ENCODE measurements at regions not wholly inside any gene's neighbourhood (a gene's known extent, or its start where the extent isn't known, plus 50 kb on each side); places are given as distances from the start of the nearest gene placed in this dataset.

DNA sequence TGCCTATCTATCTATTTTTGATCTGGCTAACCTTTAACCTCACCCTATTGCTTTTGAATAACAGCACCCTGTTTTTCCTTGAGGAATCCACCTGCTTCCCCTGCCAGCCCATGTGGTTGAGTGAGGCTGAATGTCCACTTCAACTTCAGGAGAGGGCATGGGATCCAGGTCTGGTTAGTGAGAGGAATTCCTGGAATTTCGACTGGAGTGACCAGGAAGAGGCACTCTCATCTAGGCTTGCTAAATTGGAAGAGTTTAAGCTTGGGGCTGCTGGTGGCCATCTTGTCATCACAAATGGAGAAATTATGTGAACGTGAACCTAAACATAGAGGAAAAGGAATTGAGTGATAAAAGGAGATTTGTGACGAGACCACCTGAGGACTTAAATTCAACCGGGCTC, 322.1 kb downstream of the OSTF1 start:
- TF ChIP-seq, protein P1, sequence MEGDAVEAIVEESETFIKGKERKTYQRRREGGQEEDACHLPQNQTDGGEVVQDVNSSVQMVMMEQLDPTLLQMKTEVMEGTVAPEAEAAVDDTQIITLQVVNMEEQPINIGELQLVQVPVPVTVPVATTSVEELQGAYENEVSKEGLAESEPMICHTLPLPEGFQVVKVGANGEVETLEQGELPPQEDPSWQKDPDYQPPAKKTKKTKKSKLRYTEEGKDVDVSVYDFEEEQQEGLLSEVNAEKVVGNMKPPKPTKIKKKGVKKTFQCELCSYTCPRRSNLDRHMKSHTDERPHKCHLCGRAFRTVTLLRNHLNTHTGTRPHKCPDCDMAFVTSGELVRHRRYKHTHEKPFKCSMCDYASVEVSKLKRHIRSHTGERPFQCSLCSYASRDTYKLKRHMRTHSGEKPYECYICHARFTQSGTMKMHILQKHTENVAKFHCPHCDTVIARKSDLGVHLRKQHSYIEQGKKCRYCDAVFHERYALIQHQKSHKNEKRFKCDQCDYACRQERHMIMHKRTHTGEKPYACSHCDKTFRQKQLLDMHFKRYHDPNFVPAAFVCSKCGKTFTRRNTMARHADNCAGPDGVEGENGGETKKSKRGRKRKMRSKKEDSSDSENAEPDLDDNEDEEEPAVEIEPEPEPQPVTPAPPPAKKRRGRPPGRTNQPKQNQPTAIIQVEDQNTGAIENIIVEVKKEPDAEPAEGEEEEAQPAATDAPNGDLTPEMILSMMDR (IDR thresholded peaks at IDR 0.05) = no peak
- TF ChIP-seq POLR2AphosphoS5 (IDR thresholded peaks at IDR 0.05; ENCODE audit: low read depth, low read length) = no peak
